ENCODE measurements at regions not wholly inside any gene's neighbourhood (a gene's known extent, or its start where the extent isn't known, plus 50 kb on each side); places are given as distances from the start of the nearest gene placed in this dataset.
A peak's percentile ranks its signal among the peaks of the same experiment; 100 is the strongest.

DNA sequence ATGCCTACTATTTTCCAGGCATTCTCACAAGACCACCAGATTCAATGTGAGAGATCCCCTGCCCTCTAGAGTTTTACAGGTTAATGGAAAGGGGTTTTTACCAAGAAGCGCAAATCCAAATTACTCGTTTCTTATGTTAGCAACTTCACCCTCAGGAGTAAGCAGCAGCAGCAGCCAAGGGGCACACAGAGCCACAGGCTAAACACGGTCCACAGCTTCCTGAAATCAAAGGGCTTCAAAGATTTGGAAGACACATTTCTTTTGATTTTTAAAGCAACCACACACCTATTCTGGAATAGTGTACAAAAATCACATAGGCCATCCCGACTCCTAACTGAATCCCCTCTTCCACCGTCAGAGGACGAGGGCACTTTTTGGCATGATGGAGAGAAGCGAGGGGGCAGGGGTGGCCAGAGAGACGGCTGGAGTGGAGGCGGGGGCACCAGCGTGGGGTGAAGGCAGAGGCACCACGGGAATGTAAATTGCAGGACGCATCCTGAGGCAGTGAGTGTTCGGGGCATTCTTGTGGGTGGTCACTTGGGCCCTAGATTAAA lies 107.0 kb downstream of the ARF6 start:
- DNase-seq, result no peak

DNA sequence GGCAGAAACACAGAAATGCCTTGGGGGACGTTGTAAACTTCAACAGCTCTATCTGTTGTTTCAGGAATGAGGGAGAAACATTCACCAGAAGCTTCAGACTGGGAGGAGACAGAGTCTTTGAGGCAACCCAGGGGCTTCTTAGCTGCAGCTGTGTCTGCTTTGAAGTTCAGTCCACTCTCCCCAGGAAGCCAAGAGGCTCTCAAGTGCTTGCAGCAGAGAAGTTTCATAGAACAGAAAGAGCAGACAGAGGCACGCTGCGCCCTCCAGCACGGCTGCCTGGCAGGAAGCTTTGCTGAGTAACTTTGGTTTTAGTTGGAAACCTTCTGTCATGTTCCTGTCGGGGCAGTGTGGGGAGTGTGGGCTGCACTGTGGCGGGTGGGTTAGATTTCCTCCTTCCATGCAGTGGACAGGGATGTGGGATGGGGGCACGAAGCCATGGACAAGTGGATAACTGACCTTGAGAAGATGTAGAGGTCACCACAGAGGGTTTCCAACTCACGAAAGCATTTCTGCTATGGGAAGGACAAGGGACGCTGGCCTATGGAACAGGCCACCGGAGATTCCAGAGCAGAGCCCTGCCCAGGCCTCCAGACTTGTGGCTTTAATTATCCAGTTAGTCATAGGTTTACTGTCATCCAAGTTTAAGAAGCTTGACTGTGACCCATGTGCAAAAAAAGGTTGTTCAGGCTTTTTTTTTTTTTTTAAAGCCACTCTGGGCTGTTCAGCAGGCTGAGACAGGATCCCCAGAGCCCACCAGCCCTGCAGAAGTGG lies 107.7 kb downstream of the ARF6 start:
- no peak for DNase-seq

DNA sequence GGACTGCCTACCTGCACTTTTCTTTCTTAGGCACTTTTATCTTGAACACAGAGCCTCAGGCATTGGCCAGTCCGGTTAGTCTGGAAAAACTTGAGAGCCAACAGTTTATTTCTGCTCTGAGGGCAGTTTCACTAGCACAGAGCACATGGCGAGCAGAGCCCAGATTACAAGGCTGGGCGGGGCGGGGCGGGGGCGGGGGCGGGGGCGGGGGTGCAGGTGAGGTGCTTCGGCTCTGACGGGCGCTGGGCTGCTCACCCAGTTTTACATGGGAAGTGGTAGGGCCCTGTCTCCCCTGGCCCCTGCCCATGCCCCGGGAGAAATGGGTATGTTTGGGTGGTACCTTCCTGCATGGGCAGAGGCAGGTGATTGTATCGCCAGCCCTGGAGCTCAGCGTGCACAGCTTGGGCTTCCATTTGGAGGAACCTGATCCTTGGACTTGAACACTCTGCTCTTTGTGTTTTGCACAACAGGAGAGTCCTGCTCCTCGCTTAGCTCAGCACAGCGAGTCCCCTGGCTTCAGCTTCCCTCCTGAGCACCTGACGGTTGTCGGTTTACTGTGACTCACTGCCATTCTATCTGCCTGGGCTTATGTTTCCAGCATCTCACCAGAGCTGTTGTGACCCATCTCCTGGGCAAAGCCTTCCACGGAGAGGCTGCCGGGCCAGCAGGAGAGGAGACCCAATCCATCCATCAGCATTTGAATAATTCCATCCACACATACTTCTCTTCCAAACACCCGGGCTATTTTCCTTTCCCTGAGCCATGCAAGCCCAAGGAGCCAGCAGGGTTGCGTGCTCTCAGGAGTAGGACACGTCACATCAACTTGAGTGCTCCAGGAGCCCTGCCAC lies 108.5 kb downstream of the ARF6 start:
- no peak for DNase-seq

DNA sequence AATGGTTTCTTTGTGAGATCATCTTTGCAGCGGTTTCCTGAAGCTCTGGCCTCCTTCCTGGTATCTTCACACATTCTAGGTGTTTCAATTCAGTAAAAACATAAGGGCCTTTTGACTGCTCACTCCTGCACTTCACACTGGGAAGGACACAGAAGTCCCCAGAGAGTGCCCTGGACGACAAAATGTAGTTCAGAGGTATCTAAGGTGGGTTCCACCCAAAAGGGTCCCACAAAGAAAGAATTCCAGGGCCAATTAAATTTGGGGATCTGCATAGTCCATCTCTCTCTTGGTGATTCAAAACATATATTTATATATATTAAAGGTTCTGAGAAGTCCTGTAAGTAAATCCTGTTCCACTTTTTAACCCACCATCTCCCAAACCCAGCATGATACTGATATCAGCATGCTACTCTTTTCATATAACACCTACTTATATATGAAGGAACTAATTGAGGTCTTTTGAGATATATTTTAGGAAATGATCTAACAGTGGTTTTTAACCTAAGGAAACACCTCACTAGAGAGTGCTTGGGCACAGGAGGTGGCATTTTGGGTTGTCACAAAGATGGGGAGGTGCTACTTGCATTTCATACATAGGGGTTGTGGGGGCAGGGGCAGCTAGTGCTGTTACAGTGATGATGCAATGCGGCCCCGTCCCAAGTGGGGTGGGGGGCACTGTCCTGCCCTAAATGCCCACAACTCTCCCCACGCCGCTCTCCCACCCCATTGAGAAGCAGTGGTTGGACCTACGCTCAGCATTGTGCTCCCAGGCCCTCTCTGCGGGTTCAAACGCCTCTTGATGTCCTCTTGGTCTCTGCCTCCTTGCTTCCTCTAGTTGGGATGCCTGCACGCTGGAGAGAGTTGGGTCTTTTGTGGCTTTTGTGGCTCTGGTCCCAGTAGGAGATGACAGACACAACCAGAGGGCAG lies 109.4 kb downstream of the ARF6 start:
- no peak for DNase-seq

DNA sequence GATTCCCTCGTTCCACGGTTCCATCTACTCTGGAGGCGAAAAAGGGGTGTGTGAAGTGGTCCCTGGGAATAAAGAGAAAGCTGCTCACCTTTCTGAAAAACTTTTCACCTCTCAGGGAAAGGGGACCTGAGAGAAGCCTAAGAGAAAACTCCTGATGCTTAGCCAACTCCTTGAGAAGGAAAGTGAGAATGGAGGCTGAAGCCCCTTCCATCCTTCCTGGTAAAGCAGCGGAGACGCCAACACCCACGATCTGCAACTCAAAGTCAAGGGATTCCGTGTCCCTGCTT lies 110.0 kb downstream of the ARF6 start:
- no peak for DNase-seq

DNA sequence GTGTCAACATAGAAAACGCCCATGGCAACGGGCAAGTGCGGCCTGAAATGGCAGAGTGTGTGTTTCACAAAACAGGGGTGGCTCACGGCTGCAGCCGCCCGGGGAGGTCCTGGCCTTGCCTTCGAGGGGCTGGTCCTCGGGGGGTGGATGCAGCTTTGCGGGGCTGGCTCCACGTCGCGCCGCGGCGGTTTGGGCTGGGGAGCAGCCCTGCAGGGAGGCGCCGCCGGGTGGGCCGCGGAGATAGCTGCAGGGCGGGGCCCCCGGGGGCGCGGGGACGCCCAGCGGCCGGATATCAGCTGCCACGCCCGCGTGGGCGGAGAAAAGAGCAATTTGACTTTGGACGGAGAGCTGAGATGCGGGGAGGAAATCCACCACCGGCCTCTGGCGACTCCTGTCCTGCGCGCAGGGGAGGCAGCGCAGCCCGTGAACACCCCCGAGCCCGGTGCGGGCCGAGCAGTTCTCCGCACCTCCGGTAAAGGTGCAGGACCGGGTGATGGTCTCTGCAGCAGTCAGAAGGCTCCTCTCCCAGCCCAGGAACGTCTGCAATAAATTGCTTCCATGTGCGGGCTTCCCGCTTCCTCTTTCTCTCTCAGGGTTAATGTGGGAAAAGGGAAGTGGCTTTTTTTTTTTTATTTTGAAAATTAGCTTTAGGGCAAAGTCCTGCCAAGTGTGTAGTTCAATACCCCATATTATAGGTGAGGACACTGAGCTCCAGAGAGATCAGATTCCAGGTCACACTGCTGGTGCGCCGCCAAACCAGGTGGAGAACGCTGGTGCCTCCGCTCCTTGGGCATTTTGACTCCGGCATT lies 110.5 kb downstream of the ARF6 start:
- DNase-seq, result peak; percentile 57

DNA sequence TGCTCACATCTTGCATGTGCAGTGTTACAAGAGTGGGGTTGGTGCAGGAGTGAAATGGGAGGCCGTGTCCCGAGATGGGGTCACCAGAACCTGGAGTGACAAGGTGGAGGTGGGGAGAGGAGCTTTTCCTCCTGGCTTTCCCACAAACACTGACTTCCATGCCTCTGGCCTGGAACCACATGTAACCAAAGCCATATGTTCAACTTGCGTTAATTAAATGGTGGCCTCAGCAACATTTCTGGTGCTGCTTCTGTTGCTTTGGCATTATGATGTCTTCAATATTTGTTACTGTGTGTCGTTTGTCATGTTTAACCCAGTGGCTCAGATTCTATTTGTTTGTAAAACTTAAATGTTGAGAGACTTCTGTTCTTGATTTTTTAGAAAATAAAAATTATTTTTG lies 110.2 kb downstream of the VCPKMT start:
- DNase-seq, result no peak

DNA sequence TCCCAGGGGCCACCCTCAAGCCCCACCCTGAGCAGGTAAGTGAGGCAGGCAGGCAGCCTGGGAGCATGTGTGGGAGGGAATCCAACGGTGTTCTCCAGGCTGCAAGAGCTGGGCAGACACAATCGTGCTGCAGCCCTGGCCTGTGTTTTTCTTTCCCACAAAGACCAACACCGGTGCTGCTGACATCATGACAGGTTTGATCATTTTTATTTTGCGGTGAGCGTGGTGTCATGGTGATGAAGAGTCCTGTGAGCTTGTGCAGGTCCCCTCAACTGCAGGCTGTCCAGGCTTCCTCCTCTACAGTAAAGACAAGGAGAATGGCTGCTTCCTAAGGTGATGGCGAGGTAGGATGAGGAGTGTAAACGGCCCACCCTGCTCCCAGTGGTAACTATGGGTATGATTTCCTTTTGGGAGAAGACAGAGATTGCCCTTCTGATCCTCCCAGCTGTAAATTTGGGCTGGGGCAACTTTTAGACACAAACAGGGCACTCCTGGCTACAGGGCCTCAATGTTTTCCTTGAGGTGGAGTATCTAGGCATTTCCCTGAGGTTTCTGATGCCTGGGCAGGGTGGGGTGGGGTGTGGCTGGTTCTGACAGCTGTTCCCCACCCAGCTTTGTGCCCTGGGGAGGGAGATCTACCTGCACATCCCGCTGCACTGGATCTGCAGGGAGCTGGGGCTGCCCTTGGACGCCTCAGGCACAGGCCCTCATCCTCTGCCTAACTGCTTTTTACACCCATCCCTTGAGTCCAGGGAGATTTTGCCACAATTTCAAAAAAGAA lies 109.1 kb downstream of the VCPKMT start:
- no peak for DNase-seq

DNA sequence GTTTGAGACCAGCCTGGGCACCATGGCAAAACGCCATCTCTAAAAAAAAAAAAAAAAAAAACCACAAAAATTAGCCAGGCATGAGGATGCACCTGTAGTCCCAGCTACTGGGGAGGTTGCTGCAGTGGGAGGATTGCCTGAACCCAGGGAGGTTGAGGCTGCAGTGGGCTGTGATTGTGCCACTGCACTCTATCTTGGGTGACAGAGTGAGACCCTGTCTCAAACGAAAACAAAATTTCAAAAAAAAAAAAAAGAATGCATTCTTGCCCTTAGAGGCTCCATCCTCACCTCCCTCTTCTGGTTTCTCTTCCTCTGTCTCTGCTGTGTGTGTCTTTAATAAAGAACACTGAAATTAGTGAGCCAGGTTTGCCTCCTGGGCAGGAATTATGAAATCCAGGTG lies 107.8 kb downstream of the VCPKMT start:
- DNase-seq, result no peak

DNA sequence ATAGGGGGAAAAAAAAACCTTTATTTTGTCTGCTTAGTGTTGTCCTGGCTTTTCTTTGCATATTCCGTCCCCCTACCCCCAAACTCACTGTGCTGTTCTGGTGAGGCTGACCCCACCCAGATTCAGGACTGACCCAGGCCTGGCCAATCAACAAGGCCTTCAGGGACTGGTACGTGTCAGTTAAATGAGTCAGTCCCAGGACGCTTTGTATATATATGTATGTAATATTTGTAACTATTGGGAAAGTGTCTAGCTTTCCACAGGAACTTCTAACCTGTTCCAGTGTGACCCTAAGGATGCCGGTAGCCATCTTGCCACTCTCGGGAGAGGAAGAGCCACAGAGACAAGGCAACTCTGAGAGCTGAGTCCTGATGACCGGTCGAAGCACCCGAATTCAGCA lies 107.4 kb downstream of the VCPKMT start:
- DNase-seq, result no peak

DNA sequence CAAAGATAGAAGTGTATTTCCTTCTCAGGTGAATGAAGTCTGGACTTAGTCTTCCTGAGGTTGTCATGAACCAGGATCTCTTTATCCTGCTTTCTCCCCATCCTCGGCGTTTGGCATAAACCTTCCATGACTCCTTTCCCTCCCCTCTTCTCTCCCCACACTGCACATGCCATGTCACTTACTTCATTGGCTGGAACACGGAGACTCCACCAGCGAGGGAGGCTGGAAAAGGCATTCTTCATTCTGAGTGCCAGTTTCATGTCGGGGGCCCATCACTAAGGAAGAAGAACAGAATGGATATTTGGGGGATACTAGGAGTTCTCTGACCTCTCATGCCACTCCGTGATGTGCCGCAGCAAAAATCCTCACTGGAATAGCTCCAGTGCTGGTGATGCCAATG lies 105.6 kb downstream of the VCPKMT start:
- no peak for DNase-seq

DNA sequence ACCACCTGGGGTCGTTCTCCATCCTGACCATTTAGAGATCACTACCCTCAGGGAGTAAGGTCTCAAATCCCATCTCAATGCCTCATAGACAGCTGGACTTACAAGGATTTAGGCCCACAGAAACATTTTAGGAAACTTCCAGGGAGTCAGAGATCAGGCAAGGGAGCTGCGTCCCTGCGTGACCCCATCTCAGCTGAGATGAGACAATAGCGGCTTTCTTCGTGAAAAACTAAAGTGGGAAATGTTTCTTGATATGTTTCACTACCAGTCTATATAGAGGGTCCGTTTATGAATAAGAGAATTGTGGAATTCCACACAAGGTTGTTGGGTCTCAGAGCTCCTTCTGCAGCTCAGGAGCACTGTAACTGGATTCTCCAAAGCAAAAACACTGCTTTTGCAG lies 105.1 kb downstream of the VCPKMT start:
- DNase-seq, result no peak

DNA sequence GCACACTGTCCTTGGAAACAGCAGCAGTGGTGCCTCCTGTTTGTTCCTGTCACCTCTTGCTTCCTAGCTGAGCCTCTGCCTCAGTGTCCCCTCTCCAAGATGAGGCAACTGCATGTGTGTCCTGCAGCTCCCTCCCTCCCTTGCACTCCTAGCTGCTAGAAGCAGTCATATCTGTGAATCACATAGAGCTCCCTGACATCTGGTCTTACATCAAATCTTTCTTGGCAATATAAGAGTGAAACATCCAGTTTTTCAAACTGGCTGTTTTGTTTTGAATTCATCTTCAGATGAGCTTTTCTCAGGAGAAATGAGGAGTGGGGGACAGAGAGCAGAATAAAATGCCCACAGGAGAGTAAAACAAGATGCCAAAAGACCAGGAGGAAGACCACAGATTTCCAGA lies 103.7 kb downstream of the VCPKMT start:
- no peak for DNase-seq

DNA sequence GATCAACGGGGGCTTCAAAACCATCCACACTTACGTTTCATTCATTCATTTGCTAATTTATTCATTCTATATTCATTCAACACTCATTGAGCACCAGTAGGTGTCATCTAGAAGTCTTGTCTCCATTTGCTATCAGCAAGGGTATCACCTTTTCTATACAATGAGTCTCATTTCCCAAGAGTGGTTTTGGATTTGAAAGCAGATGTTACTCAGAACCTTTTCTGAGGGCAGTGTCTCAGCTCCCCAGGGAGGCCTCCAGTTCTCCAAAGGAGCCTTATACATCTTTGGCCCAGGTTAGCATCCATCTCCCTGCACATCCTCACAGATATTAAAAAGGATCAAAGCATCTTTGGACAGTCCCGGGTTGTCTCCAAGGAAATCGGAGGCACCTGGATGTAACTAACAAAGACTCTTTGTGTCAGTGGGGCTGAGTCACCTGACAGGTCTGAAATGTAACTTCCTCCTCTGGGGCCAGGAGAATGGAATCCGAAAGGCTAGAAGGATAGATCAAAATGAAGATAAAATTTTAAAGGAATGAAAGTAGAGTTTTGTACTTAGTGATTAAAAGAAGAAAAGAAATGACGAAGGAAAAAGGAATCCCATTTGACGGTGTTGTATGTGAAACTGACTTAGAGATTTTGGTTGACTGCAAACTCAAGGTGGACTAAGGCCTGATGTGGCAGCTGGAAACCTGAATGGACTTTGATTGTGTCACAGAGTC lies 103.0 kb downstream of the VCPKMT start:
- no peak for DNase-seq

DNA sequence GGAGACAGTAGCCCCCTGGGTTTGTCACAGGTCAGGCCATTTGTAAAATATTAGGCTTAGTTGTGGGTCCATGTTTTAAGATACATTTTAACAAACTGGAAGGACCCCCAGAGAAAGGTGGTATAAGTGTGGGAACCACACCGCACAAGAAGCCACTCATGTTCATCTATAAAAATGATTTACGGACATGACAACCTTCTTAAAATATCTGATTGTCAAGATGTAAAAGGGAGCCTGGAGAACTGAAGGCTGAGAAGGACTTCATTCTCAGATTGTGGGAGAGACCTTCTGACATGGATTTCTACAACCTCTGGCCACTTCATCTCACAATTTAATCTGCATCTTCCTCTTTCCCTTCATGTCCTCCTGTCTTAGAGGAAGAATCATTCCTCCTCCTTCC lies 102.4 kb downstream of the VCPKMT start:
- no peak for DNase-seq

DNA sequence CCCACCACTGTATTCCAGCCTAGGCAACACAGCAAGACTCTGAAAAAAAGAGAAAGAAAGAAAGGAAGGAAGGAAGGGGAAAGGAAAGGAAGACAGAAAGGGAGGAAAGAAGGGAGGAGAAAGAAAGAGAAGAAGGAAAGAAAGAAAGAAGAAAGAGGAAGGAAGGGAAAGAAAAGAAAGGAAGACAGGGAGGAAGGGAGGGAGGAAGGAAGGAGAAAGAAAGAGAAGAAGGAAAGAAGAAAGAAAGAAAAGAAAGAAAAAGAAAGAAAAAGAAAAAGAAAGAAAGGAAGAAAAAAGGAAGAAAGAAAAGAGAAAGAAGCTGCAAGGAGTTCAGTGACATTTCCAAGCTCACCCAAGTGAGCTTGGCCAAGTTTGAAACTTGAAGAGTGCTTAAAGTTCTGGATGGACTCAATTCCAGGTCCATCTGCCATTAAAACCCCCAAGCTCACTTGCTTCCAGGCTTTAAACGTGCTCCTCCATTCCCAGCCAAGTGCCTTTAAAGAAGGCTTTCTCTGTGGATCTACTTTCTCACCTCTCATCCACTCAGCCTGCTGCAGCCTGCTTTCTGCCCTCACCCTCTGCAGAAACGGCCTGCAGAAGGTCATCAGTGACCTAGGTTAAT lies 101.5 kb downstream of the VCPKMT start:
- DNase-seq, result no peak

DNA sequence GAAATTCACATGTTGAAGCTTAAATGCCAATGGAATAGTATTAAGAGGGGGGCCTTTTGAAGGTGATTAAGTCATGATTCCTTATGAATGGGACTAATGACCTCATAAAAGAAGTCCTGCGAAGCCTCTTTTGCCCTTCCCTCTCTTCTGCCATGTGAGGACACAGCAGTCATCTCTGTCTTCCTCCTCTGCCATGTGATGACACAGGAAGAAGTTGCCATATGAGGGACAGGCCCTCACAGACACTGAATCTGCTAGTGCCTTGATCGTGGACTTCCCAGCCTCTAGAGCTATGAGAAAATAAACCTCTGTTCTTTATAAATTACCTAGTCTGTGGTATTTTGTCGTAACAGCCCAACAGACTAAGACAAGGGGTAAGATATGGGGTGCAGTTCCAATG lies 100.7 kb downstream of the VCPKMT start:
- DNase-seq, result no peak

DNA sequence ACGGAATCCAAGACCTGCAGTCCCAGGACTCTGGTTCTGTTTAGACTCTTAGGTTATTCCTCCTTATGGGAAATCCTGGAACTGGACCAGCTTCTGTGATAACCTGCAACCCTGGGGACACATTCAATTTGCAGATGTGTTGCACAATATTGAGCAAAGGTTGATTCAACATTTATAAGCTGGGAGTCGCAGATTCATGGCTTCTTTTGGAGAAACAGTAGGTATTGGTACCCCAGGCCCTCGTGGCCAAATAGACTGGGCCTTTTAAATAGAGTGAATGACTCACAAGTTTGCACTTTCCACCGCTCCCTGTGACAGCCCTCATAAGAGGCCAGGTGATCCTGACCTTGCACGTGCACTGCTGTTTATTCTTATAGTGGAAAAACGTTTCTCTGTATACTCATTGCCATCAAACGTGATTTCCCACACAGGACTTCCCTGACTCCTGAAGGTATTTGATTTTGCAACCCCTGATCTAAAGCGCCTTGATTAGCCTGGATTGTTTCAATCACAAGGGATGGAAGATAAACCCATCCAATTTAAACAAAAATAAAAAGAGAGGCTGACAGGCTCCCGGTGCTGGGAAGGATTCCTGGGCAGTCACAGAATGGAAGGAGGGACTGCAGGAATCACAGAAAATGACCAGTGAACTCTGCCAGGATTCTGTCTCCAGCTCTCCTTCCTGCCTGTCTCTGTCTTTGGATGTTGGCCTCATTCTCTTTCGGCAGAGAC lies 98.0 kb downstream of the VCPKMT start:
- DNase-seq, result no peak

DNA sequence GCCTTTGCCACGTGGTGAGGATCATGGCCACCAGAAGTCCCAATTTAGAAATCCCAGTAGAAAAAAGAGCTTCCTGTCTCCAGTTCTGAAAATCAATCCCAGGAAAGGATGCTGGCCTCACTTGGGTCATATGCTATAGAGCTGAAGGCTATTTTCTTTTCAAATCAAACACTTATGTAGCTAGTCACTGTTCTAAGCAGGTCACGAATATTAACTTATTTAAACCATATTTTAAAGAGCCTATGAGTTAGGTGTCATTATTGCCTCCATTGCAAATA lies 97.5 kb downstream of the VCPKMT start:
- no peak for DNase-seq

DNA sequence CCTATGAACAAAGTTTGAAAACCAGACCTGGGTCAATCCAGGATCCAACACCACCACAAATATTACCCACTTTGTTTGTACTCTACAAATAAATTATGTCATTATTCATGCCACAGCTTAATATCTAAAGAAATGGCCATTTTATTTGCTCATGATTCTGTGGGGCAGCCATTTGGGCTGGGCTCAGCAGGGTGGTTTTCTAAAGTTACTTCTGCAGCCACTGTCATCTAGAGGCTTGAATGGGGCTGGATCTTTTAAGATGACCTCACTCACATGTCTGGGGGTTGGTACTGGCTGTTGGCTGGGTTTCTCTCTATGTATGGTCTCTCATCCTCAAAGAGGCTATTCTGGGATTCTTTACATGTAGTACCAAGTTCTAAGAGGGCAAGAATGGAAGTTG lies 96.2 kb downstream of the VCPKMT start:
- DNase-seq, result no peak
